HG03521 (cell line): ENCODE measurements at regions not wholly inside any gene's neighbourhood (a gene's known extent, or its start where the extent isn't known, plus 50 kb on each side); places are given as distances from the start of the nearest gene placed in this dataset.
"Not testable (repeated sequence)": the region's sequence is repeated elsewhere in the genome, so short reads cannot be mapped to it uniquely, and the experiment has no call there.

Source experiments
- ATAC-seq: cut with Tn5 transposase; IDR thresholded peaks from one replicate; pipeline ENCODE4 v1.9.1; 2021; ENCODE audit warnings: mild to moderate bottlenecking, moderate library complexity; ENCODE audit not compliant: unreplicated experiment

DNA sequence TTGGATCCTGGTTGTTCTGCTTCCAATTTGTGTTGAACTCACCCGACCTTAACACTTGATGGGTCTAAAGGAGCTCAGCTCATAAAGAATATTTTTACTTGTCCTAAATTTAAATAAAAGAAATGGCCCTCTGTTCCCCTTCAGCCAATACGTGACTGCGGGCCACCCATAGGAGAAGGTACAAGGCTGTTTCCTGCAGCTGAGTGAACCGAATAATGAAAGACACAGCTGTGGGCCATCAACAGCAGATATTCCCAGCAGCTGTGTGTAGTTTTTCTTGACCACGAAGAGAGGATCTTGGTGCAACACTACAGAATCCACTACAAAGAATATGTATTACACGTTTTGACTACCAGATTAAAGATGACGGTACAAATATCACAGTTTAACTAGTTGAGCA is 1431.6 kb downstream of the CDH11 start:
- ATAC-seq, result no peak

GRCh38 chr16:63689068-63689467 is 1432.8 kb downstream of the CDH11 start:
- no peak for ATAC-seq

GRCh38 chr16:63684149-63685101 is 1437.4 kb downstream of the CDH11 start:
- no peak for ATAC-seq

DNA sequence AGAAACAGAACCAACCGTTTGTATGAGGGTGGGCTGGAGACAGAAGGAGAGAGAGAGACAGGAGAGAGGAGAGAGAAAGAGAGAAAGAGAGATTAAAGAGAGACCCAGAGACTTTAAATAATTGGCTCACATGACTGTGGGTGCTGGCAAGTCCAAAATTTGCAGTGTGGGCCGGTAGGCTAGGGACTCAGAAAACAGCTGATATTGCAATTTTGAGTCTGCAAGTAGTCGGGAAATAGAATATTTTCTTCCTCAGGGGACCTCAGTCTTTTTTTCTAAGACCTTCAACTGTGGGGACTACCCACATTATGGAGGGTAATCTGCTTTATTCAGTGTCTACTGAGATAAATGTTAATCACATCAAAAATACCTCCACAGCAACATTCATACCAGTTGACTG is 1439.0 kb downstream of the CDH11 start:
- ATAC-seq, result no peak

DNA sequence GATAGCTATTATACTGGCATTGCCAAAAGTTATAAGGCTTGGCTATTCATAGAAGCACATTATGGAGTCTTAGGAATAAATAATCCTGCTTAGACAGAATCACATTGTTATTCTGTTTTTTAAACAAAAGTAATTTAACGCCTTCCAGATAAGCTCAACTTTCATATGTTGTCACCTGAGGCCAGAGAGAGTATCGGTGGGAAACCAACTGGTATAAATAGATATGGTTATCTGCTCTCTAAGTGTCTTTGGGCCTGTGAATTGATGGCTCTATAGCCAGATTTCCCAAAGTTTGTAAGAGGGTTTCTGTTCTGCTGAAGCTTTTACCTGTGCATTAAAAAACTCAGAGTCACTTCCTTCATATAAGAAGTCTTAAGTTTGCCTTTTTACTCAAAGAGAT is 1449.4 kb downstream of the CDH11 start:
- no peak for ATAC-seq

GRCh38 chr16:63663155-63663554 is 1458.7 kb downstream of the CDH11 start:
- ATAC-seq, result no peak

DNA sequence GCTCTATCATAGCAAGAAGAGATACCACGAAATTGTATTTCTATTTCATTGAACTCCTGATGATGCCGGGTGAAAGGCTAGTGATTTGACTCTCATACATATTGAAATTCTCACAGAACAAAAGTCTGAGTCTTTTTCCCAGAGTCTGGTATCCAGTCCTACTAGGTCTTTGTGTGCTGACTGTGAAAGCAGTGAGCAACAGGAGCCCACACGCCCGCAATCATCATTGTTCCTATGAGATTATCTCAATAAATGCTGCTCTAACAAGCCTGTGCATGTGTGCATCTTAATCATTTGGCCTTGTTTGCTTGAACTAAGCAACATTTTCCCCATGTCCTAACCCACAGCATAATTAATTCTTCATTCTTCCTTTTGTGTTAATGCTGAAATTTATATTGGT is 1466.0 kb downstream of the CDH11 start:
- no peak for ATAC-seq

- ATAC-seq, result no peak
Observed at GRCh38 chr16:63653044-63653839, 1468.6 kb downstream of the CDH11 start.

DNA sequence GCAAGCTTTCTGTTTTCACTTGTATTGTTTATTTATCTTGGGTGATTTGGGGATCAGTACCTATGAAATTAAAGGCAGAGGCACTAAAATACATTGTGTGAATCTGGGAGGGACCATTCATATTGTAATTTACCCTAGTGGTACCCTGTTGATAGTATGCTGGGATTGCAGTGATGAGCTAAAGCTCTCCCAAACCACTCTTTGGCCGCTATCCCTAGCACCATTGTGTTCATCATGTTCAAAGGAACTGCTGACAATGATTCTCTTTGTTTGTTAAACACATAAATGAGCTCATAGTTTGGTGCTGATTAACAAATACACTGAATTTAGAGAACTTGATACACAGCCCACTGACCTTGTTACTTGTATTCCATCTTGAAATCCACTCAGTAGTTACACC is 1469.8 kb downstream of the CDH11 start:
- ATAC-seq, result no peak

- ATAC-seq, result no peak
Observed at GRCh38 chr16:63650550-63650949, 1471.3 kb downstream of the CDH11 start.

DNA sequence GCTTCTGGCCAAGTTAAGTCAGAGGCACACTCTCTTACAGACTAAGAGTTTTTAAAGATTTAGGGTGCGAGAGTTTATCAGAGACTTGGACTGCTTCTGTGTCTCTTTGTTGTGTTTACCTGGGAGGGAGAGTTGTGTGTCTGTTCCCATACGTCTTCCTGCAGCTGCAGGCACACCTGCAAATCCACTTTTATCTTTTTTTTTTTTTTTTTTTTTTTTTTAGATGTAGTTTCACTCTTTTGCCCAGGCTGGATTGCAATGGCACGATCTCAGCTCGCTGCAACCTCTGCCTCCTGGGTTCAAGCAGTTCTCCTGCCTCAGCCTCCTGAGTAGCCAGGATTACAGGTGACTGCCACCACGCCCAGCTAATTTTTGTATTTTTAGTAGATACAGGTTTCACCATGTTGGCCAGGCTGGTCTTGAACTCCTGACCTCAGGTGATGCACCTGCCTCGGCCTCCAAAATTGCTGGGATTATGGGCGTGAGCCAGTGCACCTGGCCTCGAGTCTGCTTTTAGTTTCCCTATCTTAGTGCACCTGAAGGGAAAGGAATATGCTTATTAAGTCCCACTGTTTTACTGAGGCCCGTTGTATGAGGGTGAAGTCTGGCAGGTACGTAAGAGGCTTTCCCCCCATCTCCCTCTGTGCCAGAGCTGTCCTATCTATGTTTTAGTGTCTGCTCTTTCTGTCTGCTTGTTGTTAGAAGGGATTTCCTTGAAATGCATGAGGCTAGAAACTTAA is 1488.0 kb downstream of the CDH11 start:
- ATAC-seq, result not testable (repeated sequence)

DNA sequence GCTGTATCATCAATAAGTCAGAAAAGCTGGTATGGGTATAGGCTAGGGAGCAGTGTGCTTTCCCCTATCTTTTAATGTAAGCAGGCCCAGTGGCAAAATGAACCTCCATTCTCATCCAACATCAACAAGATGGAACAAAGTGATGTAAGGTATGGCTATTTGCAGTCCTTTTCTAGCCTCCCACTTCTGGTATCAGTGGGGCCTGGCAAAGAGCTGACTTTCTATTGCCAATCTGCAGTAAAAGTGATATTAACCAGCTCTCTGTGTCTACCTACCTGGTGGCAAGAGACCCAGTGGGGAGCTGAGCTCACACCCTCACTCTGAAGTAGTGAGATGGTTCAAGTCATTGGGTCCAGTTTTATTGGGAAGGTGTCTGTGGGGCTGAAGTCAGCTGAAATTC is 1492.6 kb downstream of the CDH11 start:
- ATAC-seq, result no peak

DNA sequence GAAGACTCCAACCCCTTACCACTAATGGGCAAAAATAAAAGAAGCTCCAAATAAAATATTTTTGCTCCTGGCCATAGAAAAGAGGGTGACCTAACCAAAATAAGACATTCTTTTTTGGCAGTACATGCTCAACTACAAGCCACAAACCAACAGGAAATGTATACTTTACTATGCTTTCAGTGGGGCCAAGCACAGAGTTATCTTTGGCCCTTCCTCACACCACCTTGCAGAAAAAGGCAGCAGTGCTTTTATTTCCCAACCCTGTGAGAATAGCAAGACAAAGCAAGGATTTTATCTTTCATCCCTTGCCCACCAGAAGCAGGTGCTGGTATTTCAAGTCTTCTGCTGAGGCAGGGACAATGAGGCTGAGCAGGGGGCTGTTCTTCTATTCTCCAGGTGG is 1493.1 kb downstream of the CDH11 start:
- ATAC-seq, result no peak

- no peak for ATAC-seq
Observed at GRCh38 chr16:63625126-63625525, 1496.7 kb downstream of the CDH11 start.

DNA sequence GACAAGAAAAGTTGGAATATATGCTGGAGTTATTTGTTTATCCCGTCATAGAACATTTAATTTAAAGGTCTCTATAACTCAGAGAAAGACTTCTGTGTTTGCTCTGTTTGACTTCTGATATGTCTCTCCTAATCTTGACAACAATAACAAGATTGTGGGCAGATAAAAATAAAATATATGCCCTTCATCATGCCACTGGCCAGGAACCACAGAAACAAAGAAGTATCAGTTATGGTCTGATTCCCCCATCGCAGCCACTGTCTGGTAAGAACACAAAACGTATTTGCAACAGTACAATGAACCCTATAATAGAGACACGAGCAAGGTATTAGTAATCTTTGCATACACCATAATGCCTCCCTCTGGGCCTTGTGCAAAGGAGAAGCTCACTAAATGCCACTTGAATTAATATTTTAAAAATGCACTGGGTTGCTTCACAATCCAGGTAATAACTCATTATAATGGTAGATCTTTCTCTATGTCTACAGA is 1498.3 kb downstream of the CDH11 start:
- no peak for ATAC-seq

DNA sequence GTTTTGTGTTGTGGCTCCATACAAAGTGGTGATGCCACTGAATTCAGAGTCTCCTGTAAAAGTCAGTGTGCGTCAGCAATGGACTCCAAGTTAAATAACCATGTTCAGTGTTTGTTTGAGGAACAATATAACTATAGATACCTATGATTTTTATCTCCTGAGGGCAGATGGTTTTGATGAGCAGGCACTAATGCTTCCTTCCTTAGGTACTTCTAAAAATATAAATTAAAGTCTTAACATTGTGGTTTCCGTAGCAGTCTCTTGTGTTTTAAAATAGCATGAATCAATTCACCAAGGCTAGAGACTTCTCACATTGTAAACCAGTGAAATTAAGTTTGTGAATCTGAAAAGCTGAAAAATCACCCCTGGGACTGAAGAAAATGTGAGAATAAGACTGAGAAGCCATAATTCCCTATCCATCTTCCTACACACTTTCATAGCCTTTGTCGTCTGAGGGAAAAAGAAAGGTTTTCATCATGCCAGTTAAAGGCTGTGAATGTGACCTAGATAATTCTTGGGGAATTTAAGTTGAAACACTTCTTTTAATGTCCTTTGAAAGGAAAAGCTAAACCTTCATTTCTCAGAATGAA is 1502.9 kb downstream of the CDH11 start:
- no peak for ATAC-seq

DNA sequence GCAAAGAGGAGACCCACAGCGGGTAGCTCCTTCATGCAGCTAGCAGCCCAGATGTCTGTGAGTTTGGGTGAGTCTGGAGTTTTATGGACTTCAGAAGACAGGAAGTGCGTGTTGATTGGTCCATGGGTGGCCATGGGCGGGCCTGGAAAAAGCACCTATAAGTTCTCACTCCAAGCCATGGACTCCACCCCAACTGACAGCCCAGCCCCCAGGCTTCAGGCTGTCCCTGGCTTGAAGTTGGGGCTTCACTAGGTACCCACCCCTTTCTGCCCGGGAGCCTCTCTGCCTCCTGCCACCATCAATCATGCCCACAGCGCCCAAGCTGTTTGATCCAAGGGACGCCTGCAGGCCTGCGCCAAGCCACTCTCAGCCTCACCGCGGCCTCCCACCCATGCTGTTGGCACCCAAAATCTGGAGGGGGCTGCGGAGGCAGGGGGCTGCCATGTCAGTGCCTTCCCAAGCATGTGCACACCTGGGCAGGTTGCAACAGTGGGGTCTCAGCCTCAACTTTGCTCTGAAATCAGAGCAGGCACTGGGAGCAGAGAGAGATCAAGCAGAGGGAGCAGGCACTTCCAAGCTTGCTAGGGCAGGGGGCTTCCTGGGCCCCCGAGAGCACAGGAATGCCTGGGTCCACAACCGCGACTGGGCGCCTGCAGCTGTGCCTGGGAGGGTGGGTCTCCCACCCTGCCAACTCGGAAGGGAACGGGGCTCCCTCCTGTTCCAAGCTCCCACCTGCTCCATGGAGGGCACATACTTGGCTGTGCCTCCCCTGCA is 1503.7 kb downstream of the CDH11 start:
- ATAC-seq, result no peak

GRCh38 chr16:63617047-63617989 is 1504.5 kb downstream of the CDH11 start:
- ATAC-seq, result no peak

GRCh38 chr16:63614429-63614828 is 1507.4 kb downstream of the CDH11 start:
- no peak for ATAC-seq
